H1 (cell line): ENCODE measurements at regions not wholly inside any gene's neighbourhood (a gene's known extent, or its start where the extent isn't known, plus 50 kb on each side); places are given as distances from the start of the nearest gene placed in this dataset.
A peak's percentile ranks its signal among the peaks of the same experiment; 100 is the strongest.

Experiments
- CTCF ChIA-PET: fragments of 300-600 bp; sonication (Branson Sonifier 250); formaldehyde crosslinking; loops from one replicate; lab custom pipeline; 2021; ENCODE audit not compliant: partially characterized antibody; lab: Charles Lee
- POLR2A ChIA-PET: fragments of 300-600 bp; sonication (Branson Sonifier 250); formaldehyde crosslinking; loops from one replicate; lab custom pipeline; 2021; ENCODE audit warnings: inconsistent platforms; ENCODE audit not compliant: partially characterized antibody; lab: Charles Lee
- DNase-seq, 2 experiments: peaks; one replicate each; pipeline versions ENCODE4 v3.0.0 to v3.0.0-alpha.2; 2010 to 2022; ENCODE audit warnings: low spot score in 2 of 2, low read depth in 1 of 2, mixed read lengths in 1 of 2
- FAIRE-seq: peaks from 2 replicates; lab custom pipeline; 2011; peaks lifted over from hg19 to GRCh38; lab: Jason Lieb, UNC
- H2AFZ ChIP-seq: 2 replicates; pipeline ENCODE4 v1.8.1; 2012; ENCODE audit warnings: low read length, inconsistent platforms
- H2AK5ac ChIP-seq: 2 replicates; pipeline ENCODE4 v1.6.1; 2013; ENCODE audit warnings: low read depth, low read length
- H2BK120ac ChIP-seq: replicated peaks from 2 replicates; pipeline ENCODE3; 2013; ENCODE audit warnings: low read depth, low read length, inconsistent platforms
- H2BK12ac ChIP-seq: 2 replicates; pipeline ENCODE4 v1.6.1; 2013; ENCODE audit warnings: low read depth, low read length
- H2BK15ac ChIP-seq: 2 replicates; pipeline ENCODE4 v1.6.1; 2013; ENCODE audit warnings: low read length
- H2BK20ac ChIP-seq: 2 replicates; pipeline ENCODE4 v1.6.1; 2013; ENCODE audit warnings: low read length
- H2BK5ac ChIP-seq: 2 replicates; pipeline ENCODE4 v1.6.1; 2013; ENCODE audit warnings: low read depth, low read length
- H3K14ac ChIP-seq: 2 replicates; pipeline ENCODE4 v1.6.1; 2013; ENCODE audit warnings: inconsistent platforms; ENCODE audit not compliant: insufficient read length
- H3K18ac ChIP-seq: 2 replicates; pipeline ENCODE4 v1.6.1; 2013; ENCODE audit warnings: low read length; ENCODE audit errors: extremely low read depth
- H3K23ac ChIP-seq: 2 replicates; pipeline ENCODE4 v1.6.1; 2013; ENCODE audit warnings: inconsistent platforms; ENCODE audit not compliant: insufficient read length
- H3K23me2 ChIP-seq: 2 replicates; pipeline ENCODE4 v1.6.1; 2013; ENCODE audit warnings: low read depth, low read length
- H3K27ac ChIP-seq: 2 replicates; pipeline ENCODE4 v1.6.1; 2011; ENCODE audit warnings: low read depth, low read length, inconsistent platforms
- H3K27me3 ChIP-seq, 4 experiments: replicated peaks in 1 of 4; 1 replicate in 1 of 4; 2 replicates in 3 of 4; pipeline versions ENCODE4 v1.6.1 to v1.8.1; 2011 to 2013; ENCODE audit warnings: low read length in 3 of 4, mild to moderate bottlenecking in 3 of 4, inconsistent platforms in 2 of 4, mixed read lengths in 2 of 4, moderate library complexity in 1 of 4; ENCODE audit not compliant: control insufficient read depth in 3 of 4, insufficient read depth in 3 of 4; ENCODE audit errors: extremely low read depth in 1 of 4
- H3K36me3 ChIP-seq, 4 experiments: 2 replicates each; pipeline versions ENCODE4 v1.6.1 to v1.8.1; 2011 to 2013; ENCODE audit warnings: mild to moderate bottlenecking in 4 of 4, low read length in 3 of 4, moderate library complexity in 2 of 4, control low read depth in 1 of 4, inconsistent platforms in 1 of 4; ENCODE audit not compliant: insufficient read depth in 4 of 4, control insufficient read depth in 2 of 4
- H3K4ac ChIP-seq: replicated peaks from 2 replicates; pipeline ENCODE3; 2013; ENCODE audit warnings: low read length, low read depth, mixed read lengths, inconsistent platforms; ENCODE audit not compliant: insufficient read length
- H3K4me1 ChIP-seq, 4 experiments: replicated peaks in 1 of 4; 1 replicate in 1 of 4; 2 replicates in 3 of 4; pipeline versions ENCODE4 v1.6.1 to v1.8.1; 2011 to 2013; ENCODE audit warnings: low read length in 3 of 4, inconsistent platforms in 2 of 4, mixed read lengths in 1 of 4; ENCODE audit not compliant: insufficient read depth in 4 of 4, control insufficient read depth in 3 of 4
- H3K4me2 ChIP-seq, 2 experiments: 2 replicates each; pipeline versions ENCODE4 v1.6.1 to v1.8.1; 2011 to 2013; ENCODE audit warnings: low read depth in 2 of 2, low read length in 2 of 2, control low read depth in 1 of 2, inconsistent platforms in 1 of 2, mild to moderate bottlenecking in 1 of 2; ENCODE audit not compliant: insufficient read depth in 1 of 2
- H3K4me3 ChIP-seq, 4 experiments: fragments of 200-600, 300-600 bp in 1 of 4; sonication (generic), shearing (Covaris generic), sonication (Bioruptor Twin) in 1 of 4; 2 replicates each; pipeline versions ENCODE4 v1.5.1 to v1.8.1; 2011 to 2016; ENCODE audit warnings: low read length in 4 of 4, low read depth in 3 of 4, control low read depth in 2 of 4, inconsistent platforms in 2 of 4, mild to moderate bottlenecking in 2 of 4, mixed read lengths in 1 of 4, moderate library complexity in 1 of 4; ENCODE audit not compliant: insufficient read depth in 2 of 4; ENCODE audit errors: extremely low read depth in 1 of 4
- H3K56ac ChIP-seq: replicated peaks from 2 replicates; pipeline ENCODE3; 2013; ENCODE audit warnings: low read depth, mild to moderate bottlenecking, mixed read lengths, low read length, inconsistent platforms; ENCODE audit not compliant: insufficient read length
- H3K79me1 ChIP-seq: 2 replicates; pipeline ENCODE4 v1.6.1; 2013; ENCODE audit warnings: low read depth, low read length, control low read depth
- H3K79me2 ChIP-seq, 2 experiments: 2 replicates each; pipeline versions ENCODE4 v1.6.1 to v1.8.1; 2012 to 2013; ENCODE audit warnings: low read length in 2 of 2, mild to moderate bottlenecking in 2 of 2, inconsistent platforms in 1 of 2; ENCODE audit not compliant: insufficient read depth in 2 of 2, control insufficient read depth in 1 of 2
- H3K9ac ChIP-seq, 4 experiments: replicated peaks in 1 of 4; 1 replicate in 1 of 4; 2 replicates in 3 of 4; pipeline versions ENCODE4 v1.6.1 to v1.8.1; 2011 to 2013; ENCODE audit warnings: low read depth in 3 of 4, low read length in 3 of 4, control low read depth in 2 of 4, mild to moderate bottlenecking in 2 of 4, moderate library complexity in 2 of 4, inconsistent platforms in 1 of 4; ENCODE audit errors: extremely low read depth in 1 of 4
- H3K9me3 ChIP-seq, 2 experiments: 2 replicates each; pipeline versions ENCODE4 v1.6.1 to v1.8.1; 2012 to 2013; ENCODE audit warnings: mild to moderate bottlenecking in 2 of 2, moderate library complexity in 2 of 2, control low read depth in 1 of 2, inconsistent platforms in 1 of 2, low read depth in 1 of 2, low read length in 1 of 2, mixed read lengths in 1 of 2; ENCODE audit not compliant: insufficient read depth in 2 of 2
- H4K20me1 ChIP-seq, 2 experiments: replicated peaks in 1 of 2; 2 replicates each; pipeline versions ENCODE3 to v1.8.1; 2011 to 2013; ENCODE audit warnings: inconsistent platforms in 2 of 2, low read length in 2 of 2, mild to moderate bottlenecking in 1 of 2; ENCODE audit not compliant: insufficient read depth in 2 of 2, control insufficient read depth in 1 of 2
- H4K5ac ChIP-seq: 2 replicates; pipeline ENCODE4 v1.6.1; 2013; ENCODE audit warnings: low read length, low read depth, mixed read lengths, inconsistent platforms; ENCODE audit not compliant: insufficient read length
- H4K8ac ChIP-seq: 2 replicates; pipeline ENCODE4 v1.8.0; 2013; ENCODE audit warnings: mild to moderate bottlenecking, moderate library complexity, low read length, inconsistent platforms; ENCODE audit not compliant: insufficient read depth; ENCODE audit errors: extremely low read depth
- H4K91ac ChIP-seq: replicated peaks from 2 replicates; pipeline ENCODE3; 2013; ENCODE audit warnings: low read length, mixed read lengths, inconsistent platforms; ENCODE audit not compliant: insufficient read length
- BRCA1 ChIP-seq: IDR thresholded peaks from 2 replicates; pipeline ENCODE4 v1.6.1; 2012; ENCODE audit warnings: low read depth, low read length, improper control_type of control experiment
- CBX5 ChIP-seq: fragments of 300-800, 300-1000 bp; sonication (generic); IDR thresholded peaks from 2 replicates; pipeline ENCODE4 v1.7.1; 2016; ENCODE audit warnings: antibody characterized with exemption, low read length, low read depth
- CBX8 ChIP-seq: fragments of 300-800, 300-1000 bp; sonication (generic); IDR thresholded peaks from 2 replicates; pipeline ENCODE4 v1.7.1; 2016; ENCODE audit warnings: low read depth, low read length, borderline replicate concordance
- CREB1 ChIP-seq: IDR thresholded peaks from 2 replicates; pipeline ENCODE4 v1.6.1; 2012; ENCODE audit warnings: inconsistent platforms
- CTCF ChIP-seq, 3 experiments: IDR thresholded peaks; 1 replicate in 2 of 3; 2 replicates in 1 of 3; pipeline versions ENCODE4 v1.5.1 to v1.6.1; 2011; ENCODE audit warnings: low read length in 3 of 3, mild to moderate bottlenecking in 3 of 3, inconsistent platforms in 2 of 3, low read depth in 1 of 3, moderate library complexity in 1 of 3; ENCODE audit not compliant: insufficient read depth in 1 of 3; ENCODE audit errors: control extremely low read depth in 1 of 3
- JUN ChIP-seq: IDR thresholded peaks from 2 replicates; pipeline ENCODE4 v1.6.1; 2011; ENCODE audit warnings: low read depth, mild to moderate bottlenecking, improper control_type of control experiment, low read length
- JUND ChIP-seq: IDR thresholded peaks from 2 replicates; pipeline ENCODE4 v1.6.1; 2011; ENCODE audit warnings: mild to moderate bottlenecking, improper control_type of control experiment, low read length
- KDM4A ChIP-seq: IDR thresholded peaks from one replicate; pipeline ENCODE4 v1.7.1; 2012; ENCODE audit warnings: low read depth, mild to moderate bottlenecking, moderate library complexity, low read length, inconsistent platforms; ENCODE audit not compliant: severe bottlenecking
- RAD21 ChIP-seq, 2 experiments: IDR thresholded peaks in 1 of 2; conservative IDR thresholded peaks in 1 of 2; 2 replicates each; pipeline ENCODE4 v1.6.1; 2011; ENCODE audit warnings: low read depth in 2 of 2, low read length in 2 of 2, improper control_type of control experiment in 1 of 2, inconsistent platforms in 1 of 2, mild to moderate bottlenecking in 1 of 2, moderate library complexity in 1 of 2
- SIN3A ChIP-seq, 2 experiments: IDR thresholded peaks in 1 of 2; conservative IDR thresholded peaks in 1 of 2; 2 replicates each; pipeline ENCODE4 v1.6.1; 2011 to 2012; ENCODE audit warnings: low read length in 2 of 2, improper control_type of control experiment in 1 of 2, low read depth in 1 of 2, mild to moderate bottlenecking in 1 of 2
- SP2 ChIP-seq: IDR thresholded peaks from 2 replicates; pipeline ENCODE4 v1.6.1; 2012; ENCODE audit warnings: mild to moderate bottlenecking, low read length, inconsistent platforms
- SRF ChIP-seq: IDR thresholded peaks from 2 replicates; pipeline ENCODE4 v1.6.1; 2011; ENCODE audit warnings: mild to moderate bottlenecking, low read depth, low read length, moderate library complexity
- WGBS, 2 experiments: shearing (Covaris generic) in 1 of 2; methylation state at CpG; one replicate each; pipeline versions ENCODE4 v1.1.6 to v1.1.7; 2013 to 2015; ENCODE audit warnings: low lambda C conversion rate in 2 of 2, mixed read lengths in 2 of 2, inconsistent platforms in 1 of 2, low coverage in 1 of 2, missing lambda C conversion rate in 1 of 2; ENCODE audit not compliant: insufficient replicate concordance in 2 of 2, insufficient coverage in 1 of 2, insufficient read length in 1 of 2; ENCODE audit errors: extremely low coverage in 1 of 2, missing lambda C conversion rate in 1 of 2; 5-methylcytosine and 5-hydroxymethylcytosine counted together

- Histone ChIP-seq H3K18ac (no peak overlapping the region), H3K27me3 (no peaks in the 10 kb centered on the region; a peak in 1 of 7 replicates), H3K36me3 (no peaks in the 10 kb centered on the region), H3K14ac (no peak overlapping the region), H3K4me3 (no peak overlapping the region), H2BK15ac (no peak overlapping the region), H3K79me1 (no peaks in the 10 kb centered on the region), H2AFZ (no peak overlapping the region), H3K9me3 (no peaks in the 10 kb centered on the region), H3K79me2 (no peaks in the 10 kb centered on the region), H3K4ac (no peak overlapping the region), H2BK20ac (no peak overlapping the region), H2BK12ac (no peak overlapping the region), H4K91ac (no peak overlapping the region), H3K56ac (no peak overlapping the region), H4K5ac (no peak overlapping the region), H3K4me1 (no peaks in the 10 kb centered on the region), H3K9ac (no peak overlapping the region), H4K20me1 (no peaks in the 10 kb centered on the region), H2BK5ac (no peak overlapping the region), H3K23me2 (no peaks in the 10 kb centered on the region), H2AK5ac (no peak overlapping the region), H3K23ac (no peak overlapping the region), H2BK120ac (no peak overlapping the region), H3K4me2 (no peak overlapping the region), H3K27ac (no peak overlapping the region), H4K8ac (no peak overlapping the region)
- DNase-seq (peak in 1 of 2 experiments; percentile 54), FAIRE-seq (peak; percentile 76)
- WGBS, 2 experiments = 26% methylated on average over 1 of the region's 1 CpG; no CpG with 5 or more reads in 1 of the 2 experiments
- TF ChIP-seq JUN (no peak), KDM4A (no peak), CBX5 (no peak), JUND (no peak), CTCF (IDR thresholded peaks at IDR 0.05; ENCODE audit: control extremely low read depth in 1 of 3, insufficient read depth in 1 of 3, low read depth in 1 of 3, low read length in 3 of 3) (peak; percentile 51 to 69 (median 59)), SP2 (no peak), SRF (no peak), BRCA1 (no peak), CREB1 (no peak), CBX8 (no peak), SIN3A (conservative IDR thresholded peaks at IDR 0.05 in 1 of 2, IDR thresholded peaks at IDR 0.05 in 1 of 2; ENCODE audit: low read depth in 1 of 2, low read length in 2 of 2) (no peak), RAD21 (IDR thresholded peaks at IDR 0.05 in 1 of 2, conservative IDR thresholded peaks at IDR 0.05 in 1 of 2; ENCODE audit: low read depth in 2 of 2, low read length in 2 of 2) (peak; percentile 58 to 70)
- POLR2A ChIA-PET = no interaction called here
- CTCF ChIA-PET = interaction anchor here (0.6 to 4.7 kb wide), 37 partner anchors 11 to 351 kb away, joined by 3 to 44 read pairs (median 4); no protein-coding TSS in a partner anchor
Observed at GRCh38 chr20:22974354-22974753, 60.8 kb upstream of the SSTR4 start.
